ENCODE measurements at regions not wholly inside any gene's neighbourhood (a gene's known extent, or its start where the extent isn't known, plus 50 kb on each side); places are given as distances from the start of the nearest gene placed in this dataset.

- DNase-seq (ENCODE audit: low spot score): no peak
These were observed 179.0 kb upstream of the ADO start for GRCh38 chr10:62625484-62625883.

GRCh38 chr10:62626079-62626478, 178.4 kb upstream of the ADO start:
- no peak for DNase-seq (ENCODE audit: low spot score)

- no peak for DNase-seq (ENCODE audit: low spot score)
These were observed 177.7 kb upstream of the ADO start for GRCh38 chr10:62626817-62627216.

GRCh38 chr10:62627983-62628382, 176.5 kb upstream of the ADO start:
- no peak for DNase-seq (ENCODE audit: low spot score)

GRCh38 chr10:62631241-62631640, 173.3 kb upstream of the ADO start:
- no peak for DNase-seq (ENCODE audit: low spot score)

GRCh38 chr10:62632071-62632809, 172.3 kb upstream of the ADO start:
- DNase-seq (ENCODE audit: low spot score): no peak

GRCh38 chr10:62633976-62634375, 170.5 kb upstream of the ADO start:
- DNase-seq (ENCODE audit: low spot score): no peak

- no peak for DNase-seq (ENCODE audit: low spot score)
These were observed 169.9 kb upstream of the ADO start for GRCh38 chr10:62634576-62634975.

GRCh38 chr10:62635127-62635526, 169.4 kb upstream of the ADO start:
- no peak for DNase-seq (ENCODE audit: low spot score)

GRCh38 chr10:62636825-62637248, 167.7 kb upstream of the ADO start:
- DNase-seq (ENCODE audit: low spot score): no peak

GRCh38 chr10:62637249-62638061, 167.1 kb upstream of the ADO start:
- DNase-seq (ENCODE audit: low spot score): no peak

GRCh38 chr10:62638062-62638477, 166.4 kb upstream of the ADO start:
- DNase-seq (ENCODE audit: low spot score): no peak

GRCh38 chr10:62639144-62639543, 165.4 kb upstream of the ADO start:
- DNase-seq (ENCODE audit: low spot score): no peak

GRCh38 chr10:62640411-62640810, 164.1 kb upstream of the ADO start:
- DNase-seq (ENCODE audit: low spot score): no peak

- no peak for DNase-seq (ENCODE audit: low spot score)
These were observed 160.6 kb upstream of the ADO start for GRCh38 chr10:62643606-62644587.

- DNase-seq (ENCODE audit: low spot score): no peak
These were observed 157.0 kb upstream of the ADO start for GRCh38 chr10:62647375-62648092.

GRCh38 chr10:62648921-62649320, 155.6 kb upstream of the ADO start:
- DNase-seq (ENCODE audit: low spot score): no peak

GRCh38 chr10:62650411-62650810, 154.1 kb upstream of the ADO start:
- DNase-seq (ENCODE audit: low spot score): no peak

GRCh38 chr10:62651341-62651740, 153.2 kb upstream of the ADO start:
- DNase-seq (ENCODE audit: low spot score): no peak

- DNase-seq (ENCODE audit: low spot score): no peak
These were observed 152.4 kb upstream of the ADO start for GRCh38 chr10:62652114-62652513.

- no peak for DNase-seq (ENCODE audit: low spot score)
These were observed 152.0 kb upstream of the ADO start for GRCh38 chr10:62652564-62652963.

Data from SK-N-DZ (cell line).